Neuronal stem cell (in vitro differentiated cells): ENCODE measurements at regions not wholly inside any gene's neighbourhood (a gene's known extent, or its start where the extent isn't known, plus 50 kb on each side); places are given as distances from the start of the nearest gene placed in this dataset.

ENCODE experiments used
- DNase-seq: peaks from one replicate; pipeline ENCODE4 v3.0.0-alpha.2; 2013; ENCODE audit warnings: low spot score
- H2AFZ ChIP-seq: one replicate; pipeline ENCODE4 v1.6.1; 2013; ENCODE audit warnings: mild to moderate bottlenecking, low read length, inconsistent platforms
- H2AK5ac ChIP-seq: 2 replicates; pipeline ENCODE4 v1.6.1; 2013; ENCODE audit warnings: low read depth, mild to moderate bottlenecking, inconsistent platforms, low read length, moderate library complexity, mixed read lengths
- H2BK120ac ChIP-seq: 2 replicates; pipeline ENCODE4 v1.6.1; 2013; ENCODE audit warnings: low read depth, mild to moderate bottlenecking, inconsistent platforms, low read length, moderate library complexity, mixed read lengths
- H2BK12ac ChIP-seq: one replicate; pipeline ENCODE4 v1.6.1; 2013; ENCODE audit warnings: low read length, inconsistent platforms
- H2BK15ac ChIP-seq: 2 replicates; pipeline ENCODE4 v1.6.1; 2013; ENCODE audit warnings: mild to moderate bottlenecking, low read length, inconsistent platforms, mixed read lengths
- H2BK5ac ChIP-seq: one replicate; pipeline ENCODE4 v1.6.1; 2013; ENCODE audit warnings: inconsistent platforms, mild to moderate bottlenecking, low read length, moderate library complexity
- H3K14ac ChIP-seq: one replicate; pipeline ENCODE4 v1.6.1; 2013; ENCODE audit warnings: low read length, inconsistent platforms
- H3K18ac ChIP-seq: 2 replicates; pipeline ENCODE4 v1.6.1; 2013; ENCODE audit warnings: low read length, inconsistent platforms
- H3K23ac ChIP-seq: 2 replicates; pipeline ENCODE4 v1.6.1; 2013; ENCODE audit warnings: low read depth, mild to moderate bottlenecking, mixed read lengths, low read length, inconsistent platforms; ENCODE audit not compliant: poor library complexity
- H3K27ac ChIP-seq: replicated peaks from 3 replicates; pipeline ENCODE4 v1.5.1; 2013; ENCODE audit warnings: low read length, inconsistent platforms
- H3K27me3 ChIP-seq, 3 experiments: 2 replicates each; pipeline ENCODE4 v1.6.1; 2013; ENCODE audit warnings: low read length in 3 of 3, mild to moderate bottlenecking in 2 of 3, inconsistent platforms in 1 of 3, low read depth in 1 of 3, mixed read lengths in 1 of 3, moderate library complexity in 1 of 3; ENCODE audit not compliant: control insufficient read depth in 3 of 3, insufficient read depth in 3 of 3
- H3K36me3 ChIP-seq, 2 donors: replicated peaks in 1 of 2; 2 replicates each; pipeline ENCODE4 v1.6.1; 2013; ENCODE audit warnings: low read length in 2 of 2; ENCODE audit not compliant: control insufficient read depth in 2 of 2, insufficient read depth in 2 of 2
- H3K4ac ChIP-seq: 2 replicates; pipeline ENCODE4 v1.6.1; 2013; ENCODE audit warnings: inconsistent platforms, mild to moderate bottlenecking, low read length, moderate library complexity
- H3K4me1 ChIP-seq, 2 donors: 1 replicate in 1 of 2; 2 replicates in 1 of 2; pipeline ENCODE4 v1.6.1; 2013; ENCODE audit warnings: low read length in 2 of 2, low read depth in 1 of 2; ENCODE audit not compliant: control insufficient read depth in 2 of 2, insufficient read depth in 1 of 2
- H3K4me2 ChIP-seq: one replicate; pipeline ENCODE4 v1.6.1; 2013; ENCODE audit warnings: mild to moderate bottlenecking, low read length, inconsistent platforms; ENCODE audit not compliant: insufficient read depth, poor library complexity, severe bottlenecking
- H3K4me3 ChIP-seq, 2 donors: 2 replicates each; pipeline ENCODE4 v1.5.1; 2013; ENCODE audit warnings: low read length in 2 of 2, mild to moderate bottlenecking in 2 of 2, inconsistent platforms in 1 of 2, moderate library complexity in 1 of 2
- H3K79me1 ChIP-seq: one replicate; pipeline ENCODE4 v1.6.1; 2013; ENCODE audit warnings: low read depth, mild to moderate bottlenecking, inconsistent platforms, low read length, moderate library complexity
- H3K9ac ChIP-seq: one replicate; pipeline ENCODE4 v1.6.1; 2013; ENCODE audit warnings: mild to moderate bottlenecking, low read depth, low read length, inconsistent platforms; ENCODE audit not compliant: poor library complexity
- H3K9me3 ChIP-seq, 2 donors: replicated peaks in 1 of 2; 2 replicates each; pipeline versions ENCODE3 to v1.6.1; 2013; ENCODE audit warnings: low read length in 2 of 2, mild to moderate bottlenecking in 2 of 2, inconsistent platforms in 1 of 2, low read depth in 1 of 2, mixed read lengths in 1 of 2, moderate library complexity in 1 of 2; ENCODE audit not compliant: control insufficient read depth in 2 of 2, insufficient read depth in 1 of 2
- H4K8ac ChIP-seq: one replicate; pipeline ENCODE4 v1.6.1; 2013; ENCODE audit warnings: low read depth, mild to moderate bottlenecking, inconsistent platforms, low read length, moderate library complexity
- H4K91ac ChIP-seq: one replicate; pipeline ENCODE4 v1.6.1; 2013; ENCODE audit warnings: low read length, low read depth, mild to moderate bottlenecking, inconsistent platforms; ENCODE audit not compliant: poor library complexity
- WGBS, 2 donors: extraction: QIAGEN DNeasy Blood & Tissue Kit; methylation state at CpG; one replicate each; pipeline ENCODE4 v1.1.7; 2013; ENCODE audit warnings: missing lambda C conversion rate in 2 of 2, mixed read lengths in 1 of 2; ENCODE audit not compliant: insufficient read length in 2 of 2, insufficient replicate concordance in 1 of 2; ENCODE audit errors: extremely low coverage in 2 of 2; 5-methylcytosine and 5-hydroxymethylcytosine counted together

DNA sequence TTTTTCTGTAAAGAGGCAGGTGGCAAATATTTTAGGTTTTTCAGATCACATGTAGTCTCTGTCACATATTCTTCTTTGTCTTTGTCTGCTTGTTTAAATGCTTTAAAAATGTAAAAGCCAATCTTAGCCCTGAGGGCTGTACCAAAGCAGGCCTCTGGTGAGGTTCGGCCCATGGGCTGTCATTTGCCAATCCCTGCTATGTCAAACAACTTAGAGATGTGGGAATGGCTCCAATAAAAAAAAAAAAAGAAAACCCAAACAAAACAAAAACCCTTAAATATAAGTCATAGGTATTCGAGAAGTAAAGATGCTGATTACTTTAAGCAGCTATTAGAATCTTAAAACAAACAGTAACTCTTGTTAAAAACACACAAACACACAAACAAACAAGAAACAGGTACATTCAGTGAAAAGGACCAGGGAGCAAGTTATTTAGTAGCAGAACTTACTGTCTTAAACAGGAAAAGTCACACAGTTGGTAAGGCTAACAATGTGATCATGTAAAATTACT is 61.4 kb upstream of the NAMPT start:
- Histone ChIP-seq H3K9me3 (peaks cover 0 to 2% of the 10 kb centered on the region in 2 donors), H3K23ac (no peak overlapping the region), H3K4ac (no peak overlapping the region), H3K4me1 (no peaks in the 10 kb centered on the region), H2BK120ac (no peak overlapping the region), H4K91ac (no peak overlapping the region), H2AFZ (no peak overlapping the region), H2BK12ac (no peak overlapping the region), H3K9ac (no peak overlapping the region), H3K27ac (no peak overlapping the region), H3K4me3 (no peak overlapping the region), H3K27me3 (no peaks in the 10 kb centered on the region), H3K36me3 (no peaks in the 10 kb centered on the region), H3K79me1 (no peaks in the 10 kb centered on the region), H4K8ac (no peak overlapping the region), H3K4me2 (no peak overlapping the region), H3K14ac (no peak overlapping the region), H2BK15ac (no peak overlapping the region), H3K18ac (no peak overlapping the region), H2AK5ac (no peak overlapping the region), H2BK5ac (no peak overlapping the region)
- DNase-seq = no peak
- no CpG with 5 or more reads among the region's 2 CpGs for WGBS, 2 donors

GRCh38 chr7:106345421-106346166 is 60.8 kb upstream of the NAMPT start:
- H3K9me3 ChIP-seq = peaks cover 0 to 2% of the 10 kb centered on the region in 2 donors
- H3K9ac ChIP-seq = no peak overlapping the region

GRCh38 chr7:106344861-106345260 is 60.1 kb upstream of the NAMPT start:
- Histone ChIP-seq H4K91ac (no peak overlapping the region), H3K14ac (no peak overlapping the region), H3K23ac (no peak overlapping the region), H4K8ac (no peak overlapping the region), H3K4me1 (no peaks in the 10 kb centered on the region), H3K4ac (no peak overlapping the region), H2BK5ac (no peak overlapping the region), H3K18ac (no peak overlapping the region), H3K4me2 (no peak overlapping the region), H3K27ac (no peak overlapping the region), H3K9ac (no peak overlapping the region), H3K9me3 (peaks cover 0 to 2% of the 10 kb centered on the region in 2 donors), H3K27me3 (no peaks in the 10 kb centered on the region), H2BK12ac (no peak overlapping the region), H2BK15ac (no peak overlapping the region), H3K79me1 (no peaks in the 10 kb centered on the region), H2BK120ac (no peak overlapping the region), H3K36me3 (no peaks in the 10 kb centered on the region), H2AFZ (no peak overlapping the region), H3K4me3 (no peak overlapping the region), H2AK5ac (no peak overlapping the region)
- no CpG with 5 or more reads among the region's 4 CpGs for WGBS, 2 donors
- no peak for DNase-seq

More at GRCh38 chr7:106345421-106346166, 60.8 kb upstream of the NAMPT start:
- Histone ChIP-seq H2BK15ac (no peak overlapping the region), H2AK5ac (no peak overlapping the region), H2BK120ac (no peak overlapping the region), H3K23ac (no peak overlapping the region), H3K14ac (no peak overlapping the region), H3K36me3 (no peaks in the 10 kb centered on the region), H3K4me3 (no peak overlapping the region), H4K91ac (no peak overlapping the region), H3K27me3 (no peaks in the 10 kb centered on the region), H2AFZ (no peak overlapping the region), H2BK12ac (no peak overlapping the region), H3K27ac (no peak overlapping the region), H3K18ac (no peak overlapping the region), H4K8ac (no peak overlapping the region), H3K79me1 (no peaks in the 10 kb centered on the region), H3K4me1 (no peaks in the 10 kb centered on the region), H3K4me2 (no peak overlapping the region), H2BK5ac (no peak overlapping the region), H3K4ac (no peak overlapping the region)
- DNase-seq = no peak
- WGBS, 2 donors = no CpG with 5 or more reads among the region's 2 CpGs

GRCh38 chr7:106344211-106344610 is 59.4 kb upstream of the NAMPT start:
- Histone ChIP-seq H2AFZ (no peak overlapping the region), H3K9ac (no peak overlapping the region), H2BK120ac (no peak overlapping the region), H3K4me3 (no peak overlapping the region), H2BK5ac (no peak overlapping the region), H3K36me3 (no peaks in the 10 kb centered on the region), H4K91ac (no peak overlapping the region), H3K18ac (no peak overlapping the region), H3K14ac (no peak overlapping the region), H3K27me3 (no peaks in the 10 kb centered on the region), H3K4me1 (no peaks in the 10 kb centered on the region), H2AK5ac (no peak overlapping the region), H3K4ac (no peak overlapping the region), H2BK15ac (no peak overlapping the region), H2BK12ac (no peak overlapping the region), H3K9me3 (no peaks in the 10 kb centered on the region), H3K23ac (no peak overlapping the region), H3K27ac (no peak overlapping the region), H4K8ac (no peak overlapping the region), H3K79me1 (no peaks in the 10 kb centered on the region), H3K4me2 (no peak overlapping the region)
- WGBS, 2 donors = no CpG with 5 or more reads among the region's 3 CpGs
- no peak for DNase-seq
